Mesothelial cell of epicardium (in vitro differentiated cells): ENCODE measurements at regions not wholly inside any gene's neighbourhood (a gene's known extent, or its start where the extent isn't known, plus 50 kb on each side); places are given as distances from the start of the nearest gene placed in this dataset.
A peak's percentile ranks its signal among the peaks of the same experiment; 100 is the strongest.

Experiments
- DNase-seq, 2 experiments: peaks; one replicate each; pipeline ENCODE4 v3.0.0; 2021; ENCODE audit warnings: low spot score in 2 of 2; ENCODE audit not compliant: unreplicated experiment in 2 of 2
- H3K27ac Mint-ChIP-seq: 2 replicates; pipeline ENCODE4 v1.8.0; 2021; ENCODE audit warnings: mixed read lengths
- H3K27me3 Mint-ChIP-seq: 2 replicates; pipeline ENCODE4 v1.8.0; 2021; ENCODE audit warnings: low read depth, mixed read lengths
- H3K36me3 Mint-ChIP-seq: 2 replicates; pipeline ENCODE4 v1.8.0; 2021; ENCODE audit warnings: mixed read lengths
- H3K4me1 Mint-ChIP-seq: 2 replicates; pipeline ENCODE4 v1.8.0; 2021; ENCODE audit warnings: mixed read lengths
- H3K4me3 Mint-ChIP-seq: 2 replicates; pipeline ENCODE4 v1.8.0; 2021; ENCODE audit warnings: mild to moderate bottlenecking, moderate library complexity, mixed read lengths
- H3K9me3 Mint-ChIP-seq: 2 replicates; pipeline ENCODE4 v1.8.0; 2021; ENCODE audit warnings: mixed read lengths
- CTCF ChIP-seq: fragments of 200-600 bp; sonication (generic); IDR thresholded peaks from one replicate; pipeline ENCODE4 v1.5.0; 2021; ENCODE audit warnings: antibody characterized with exemption; ENCODE audit not compliant: unreplicated experiment

GRCh38 chr13:66037096-66037495 lies 1193.0 kb downstream of the PCDH9 start:
- TF ChIP-seq CTCF = no peak
- H3K27ac Mint-ChIP-seq = no peak overlapping the region
- H3K4me1 Mint-ChIP-seq = peaks cover 14% of the 10 kb centered on the region
- no peak overlapping the region for H3K4me3 Mint-ChIP-seq
- DNase-seq = no peak
- no peaks in the 10 kb centered on the region for H3K36me3 Mint-ChIP-seq
- no peaks in the 10 kb centered on the region for H3K27me3 Mint-ChIP-seq
- H3K9me3 Mint-ChIP-seq = peaks cover 12% of the 10 kb centered on the region

GRCh38 chr13:66036636-66037035 lies 1193.5 kb downstream of the PCDH9 start:
- Mint-ChIP-seq H3K4me3 (no peak overlapping the region), H3K27ac (no peak overlapping the region), H3K4me1 (peaks cover 14% of the 10 kb centered on the region), H3K36me3 (no peaks in the 10 kb centered on the region), H3K9me3 (peaks cover 12% of the 10 kb centered on the region), H3K27me3 (no peaks in the 10 kb centered on the region)
- TF ChIP-seq CTCF = no peak
- no peak for DNase-seq

- Mint-ChIP-seq H3K9me3 (peaks cover 9% of the 10 kb centered on the region), H3K27ac (no peak overlapping the region), H3K36me3 (no peaks in the 10 kb centered on the region), H3K4me3 (no peak overlapping the region), H3K27me3 (no peaks in the 10 kb centered on the region), H3K4me1 (peaks cover 14% of the 10 kb centered on the region)
- TF ChIP-seq CTCF = no peak
- DNase-seq = no peak
Observed at GRCh38 chr13:66036024-66036614, 1194.0 kb downstream of the PCDH9 start.

- TF ChIP-seq CTCF = no peak
- H3K27ac Mint-ChIP-seq = no peak overlapping the region
Observed at GRCh38 chr13:66033924-66034323, 1196.2 kb downstream of the PCDH9 start.

GRCh38 chr13:66021846-66022245 lies 1208.3 kb downstream of the PCDH9 start:
- TF ChIP-seq CTCF = no peak
- no peak for DNase-seq
- Mint-ChIP-seq H3K9me3 (peaks cover 3% of the 10 kb centered on the region), H3K27me3 (no peaks in the 10 kb centered on the region), H3K27ac (peak overlapping the region; percentile 32), H3K4me3 (no peak overlapping the region), H3K4me1 (peaks cover 3% of the 10 kb centered on the region), H3K36me3 (peaks cover 2% of the 10 kb centered on the region)

More at GRCh38 chr13:66033924-66034323, 1196.2 kb downstream of the PCDH9 start:
- Mint-ChIP-seq H3K36me3 (no peaks in the 10 kb centered on the region), H3K4me3 (no peak overlapping the region), H3K4me1 (peaks cover 14% of the 10 kb centered on the region), H3K9me3 (no peaks in the 10 kb centered on the region), H3K27me3 (no peaks in the 10 kb centered on the region)
- no peak for DNase-seq

GRCh38 chr13:66014771-66015170 lies 1215.4 kb downstream of the PCDH9 start:
- Mint-ChIP-seq H3K27ac (no peak overlapping the region), H3K4me1 (no peaks in the 10 kb centered on the region), H3K4me3 (no peak overlapping the region), H3K27me3 (no peaks in the 10 kb centered on the region), H3K36me3 (no peaks in the 10 kb centered on the region), H3K9me3 (peaks cover 11% of the 10 kb centered on the region)
- DNase-seq = no peak
- no peak for TF ChIP-seq CTCF
